ENCODE measurements at regions not wholly inside any gene's neighbourhood (a gene's known extent, or its start where the extent isn't known, plus 50 kb on each side); places are given as distances from the start of the nearest gene placed in this dataset.

DNA sequence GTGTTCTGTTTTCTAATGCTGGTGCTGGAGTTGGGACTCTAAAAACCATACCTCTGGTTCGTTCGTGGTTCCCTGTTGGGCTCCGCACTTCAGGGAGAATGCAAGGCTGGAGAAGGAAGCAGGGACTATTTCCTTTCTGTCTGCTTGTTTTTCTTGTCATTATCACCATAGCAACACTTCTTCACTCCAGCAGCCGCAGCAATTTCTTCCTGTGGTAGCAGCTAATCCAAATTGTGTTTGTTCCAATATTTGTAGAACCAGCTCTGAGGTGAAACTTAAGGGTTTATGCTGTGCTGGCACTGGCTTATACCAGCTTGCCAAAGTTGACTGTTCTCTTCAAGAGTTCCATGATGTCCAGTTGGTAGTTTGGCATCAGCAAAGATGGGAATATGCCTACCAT is 301.4 kb upstream of the SYT4 start:
- peaks cover 72% of the 10 kb centered on the region for H3K4me1 ChIP-seq (ENCODE audit: low read depth, poor library complexity, severe bottlenecking)
- no peak overlapping the region for H2AFZ ChIP-seq (ENCODE audit: low read depth)
- no peaks in the 10 kb centered on the region for H3K79me2 ChIP-seq (ENCODE audit: insufficient read depth, low read depth)
- TF ChIP-seq, protein P1, sequence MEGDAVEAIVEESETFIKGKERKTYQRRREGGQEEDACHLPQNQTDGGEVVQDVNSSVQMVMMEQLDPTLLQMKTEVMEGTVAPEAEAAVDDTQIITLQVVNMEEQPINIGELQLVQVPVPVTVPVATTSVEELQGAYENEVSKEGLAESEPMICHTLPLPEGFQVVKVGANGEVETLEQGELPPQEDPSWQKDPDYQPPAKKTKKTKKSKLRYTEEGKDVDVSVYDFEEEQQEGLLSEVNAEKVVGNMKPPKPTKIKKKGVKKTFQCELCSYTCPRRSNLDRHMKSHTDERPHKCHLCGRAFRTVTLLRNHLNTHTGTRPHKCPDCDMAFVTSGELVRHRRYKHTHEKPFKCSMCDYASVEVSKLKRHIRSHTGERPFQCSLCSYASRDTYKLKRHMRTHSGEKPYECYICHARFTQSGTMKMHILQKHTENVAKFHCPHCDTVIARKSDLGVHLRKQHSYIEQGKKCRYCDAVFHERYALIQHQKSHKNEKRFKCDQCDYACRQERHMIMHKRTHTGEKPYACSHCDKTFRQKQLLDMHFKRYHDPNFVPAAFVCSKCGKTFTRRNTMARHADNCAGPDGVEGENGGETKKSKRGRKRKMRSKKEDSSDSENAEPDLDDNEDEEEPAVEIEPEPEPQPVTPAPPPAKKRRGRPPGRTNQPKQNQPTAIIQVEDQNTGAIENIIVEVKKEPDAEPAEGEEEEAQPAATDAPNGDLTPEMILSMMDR (conservative IDR thresholded peaks at IDR 0.05; ENCODE audit: low read depth, low read length) = no peak
- H3K36me3 ChIP-seq (ENCODE audit: insufficient read depth) = no peaks in the 10 kb centered on the region
- no peak overlapping the region for H3K4me2 ChIP-seq
- no peak overlapping the region for H3K27ac ChIP-seq
- H4K20me1 ChIP-seq (ENCODE audit: insufficient read depth) = no peaks in the 10 kb centered on the region
- no peak overlapping the region for H3K4me3 ChIP-seq (IDR thresholded peaks at IDR 0.05; ENCODE audit: insufficient read depth, low read depth, low read length)
- H3K9ac ChIP-seq = no peak overlapping the region
- H3K27me3 ChIP-seq (ENCODE audit: insufficient read depth, low read depth) = no peaks in the 10 kb centered on the region

- no peak overlapping the region for H3K9ac ChIP-seq
- H4K20me1 ChIP-seq (ENCODE audit: insufficient read depth) = no peaks in the 10 kb centered on the region
- TF ChIP-seq, protein P1 (conservative IDR thresholded peaks at IDR 0.05; ENCODE audit: low read depth, low read length) = no peak
- peaks cover 76% of the 10 kb centered on the region for H3K4me1 ChIP-seq (ENCODE audit: low read depth, poor library complexity, severe bottlenecking)
- no peaks in the 10 kb centered on the region for H3K79me2 ChIP-seq (ENCODE audit: insufficient read depth, low read depth)
- H3K27ac ChIP-seq = peak overlapping the region; percentile 44; the same call in 1 of the 2 replicates
- no peaks in the 10 kb centered on the region for H3K36me3 ChIP-seq (ENCODE audit: insufficient read depth)
- no peak overlapping the region for H3K4me3 ChIP-seq (IDR thresholded peaks at IDR 0.05; ENCODE audit: insufficient read depth, low read depth, low read length)
- H2AFZ ChIP-seq (ENCODE audit: low read depth) = peak overlapping the region; percentile 11; the same call in 1 of the 2 replicates
- H3K4me2 ChIP-seq = peak overlapping the region; percentile 44
- H3K27me3 ChIP-seq (ENCODE audit: insufficient read depth, low read depth) = no peaks in the 10 kb centered on the region
These were observed 304.7 kb upstream of the SYT4 start for GRCh38 chr18:43581936-43582519.

DNA sequence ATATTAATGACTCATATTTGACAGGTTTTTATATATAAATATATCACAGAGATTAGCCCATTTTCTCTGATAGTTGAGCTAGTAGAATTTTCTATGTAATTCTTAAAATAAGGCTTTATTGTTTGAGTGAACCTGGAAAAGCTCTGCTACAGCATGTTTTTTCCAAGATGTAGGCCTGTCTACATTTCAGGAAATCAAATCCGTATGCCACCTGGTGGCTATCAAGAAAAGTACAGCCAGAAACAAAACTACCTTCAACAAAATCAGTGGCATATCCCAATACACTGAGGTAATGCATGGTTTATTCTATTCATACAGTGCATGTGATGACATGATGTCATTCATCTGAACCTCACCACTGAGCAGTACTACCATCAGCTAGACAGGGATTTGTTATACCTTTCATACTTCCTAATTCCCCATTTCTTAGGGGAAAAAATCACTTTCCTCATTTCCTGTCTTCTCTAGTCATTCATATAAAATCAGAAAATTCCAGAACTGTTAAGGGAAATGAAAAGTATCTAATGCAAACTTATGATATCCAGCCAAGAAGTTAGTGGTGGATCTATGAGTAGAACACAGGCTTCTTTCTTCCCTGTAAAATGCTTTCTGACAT is 310.4 kb upstream of the SYT4 start:
- H3K9ac ChIP-seq = no peak overlapping the region
- peak overlapping the region; percentile 13; the same call in 1 of the 2 replicates for H3K4me2 ChIP-seq
- no peak overlapping the region for H3K27ac ChIP-seq
- no peaks in the 10 kb centered on the region for H3K79me2 ChIP-seq (ENCODE audit: insufficient read depth, low read depth)
- no peaks in the 10 kb centered on the region for H3K27me3 ChIP-seq (ENCODE audit: insufficient read depth, low read depth)
- H2AFZ ChIP-seq (ENCODE audit: low read depth) = no peak overlapping the region
- peaks cover 58% of the 10 kb centered on the region for H3K4me1 ChIP-seq (ENCODE audit: low read depth, poor library complexity, severe bottlenecking)
- no peaks in the 10 kb centered on the region for H4K20me1 ChIP-seq (ENCODE audit: insufficient read depth)
- TF ChIP-seq, protein P1 (conservative IDR thresholded peaks at IDR 0.05; ENCODE audit: low read depth, low read length) = peak; percentile 93
- no peak overlapping the region for H3K4me3 ChIP-seq (IDR thresholded peaks at IDR 0.05; ENCODE audit: insufficient read depth, low read depth, low read length)
- no peaks in the 10 kb centered on the region for H3K36me3 ChIP-seq (ENCODE audit: insufficient read depth)

DNA sequence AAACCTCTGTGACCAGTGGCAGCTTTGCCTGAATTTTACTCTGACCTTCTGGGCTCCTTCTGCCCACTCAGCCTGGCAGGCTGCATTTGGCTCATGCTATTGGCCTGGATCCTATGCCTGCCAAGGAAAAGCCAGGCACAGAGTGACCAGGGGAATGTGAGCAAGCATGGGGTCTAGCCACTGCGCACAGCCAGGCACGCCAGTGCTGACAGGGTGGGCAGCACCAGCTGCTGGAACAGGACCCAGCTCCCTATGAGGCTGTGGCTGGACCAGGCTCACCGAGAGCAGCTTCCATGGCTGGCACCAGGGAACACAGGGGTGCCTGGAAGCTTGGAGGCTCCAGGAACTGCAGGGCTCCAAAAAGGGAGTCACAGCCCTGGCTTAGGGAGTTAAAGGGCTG is 311.5 kb upstream of the SYT4 start:
- TF ChIP-seq, protein P1 (conservative IDR thresholded peaks at IDR 0.05; ENCODE audit: low read depth, low read length) = no peak
- Histone ChIP-seq H3K4me3 (IDR thresholded peaks at IDR 0.05; ENCODE audit: insufficient read depth, low read depth, low read length) (no peak overlapping the region), H4K20me1 (ENCODE audit: insufficient read depth) (no peaks in the 10 kb centered on the region), H2AFZ (ENCODE audit: low read depth) (peak overlapping the region; percentile 21; the same call in 1 of the 2 replicates), H3K4me2 (no peak overlapping the region), H3K9ac (no peak overlapping the region), H3K36me3 (ENCODE audit: insufficient read depth) (no peaks in the 10 kb centered on the region), H3K27ac (no peak overlapping the region), H3K27me3 (ENCODE audit: insufficient read depth, low read depth) (no peaks in the 10 kb centered on the region), H3K4me1 (ENCODE audit: low read depth, poor library complexity, severe bottlenecking) (peaks cover 46% of the 10 kb centered on the region), H3K79me2 (ENCODE audit: insufficient read depth, low read depth) (no peaks in the 10 kb centered on the region)

Data from KMS-11 (cell line).